Heart left ventricle (tissue), 13 donors: ENCODE measurements at regions not wholly inside any gene's neighbourhood (a gene's known extent, or its start where the extent isn't known, plus 50 kb on each side); places are given as distances from the start of the nearest gene placed in this dataset.

Source experiments
- POLR2A ChIP-seq, 2 donors: fragments of 450-650 bp; IDR thresholded peaks; one replicate each; pipeline ENCODE4 v1.6.1; 2017; ENCODE audit warnings: antibody characterized with exemption in 2 of 2, mild to moderate bottlenecking in 2 of 2, moderate library complexity in 2 of 2
- TF ChIP-seq, protein P1 (sequence below), 12 donors: fragments of 200-600 bp; sonication (generic) in 4 of 12; IDR thresholded peaks; one replicate each; pipeline versions ENCODE4 v1.5.0 to v1.8.0; 2018 to 2022; ENCODE audit warnings: antibody characterized with exemption in 12 of 12, mild to moderate bottlenecking in 5 of 12
- donor health status: ischemic (EF 13 %, LVEDD 7.1; RV severe dilation, severe dysfunction).
- donor health status: DM: no; HTN: yes; CAD: no.
- donor health status: DM: no; HTN: no; CAD: no.
- donor health status: ischemic (EF 25% LVEDD 6.9; RV normal size, moderate dysfunction).
- donor health status: ischemic (EF 25% LVEDD 5.7; RV mildly dilated, moderate dysfunction).
- donor health status: ischemic (EF 35%, LVEDD 5.7; RV mildly dilated, moderate dysfunction).
- donor health status: nonischemic (EF 11% LVEDD 7.7; RV severe dilation, severe dysfunction).
- donor health status: DM: yes; HTN: yes; CAD: no.
- donor health status: PGD.
- donor health status: ischemic (EF 29% LVEDD 5.4; RV normal size, mild dysfunction).
- donor health status: nonischemic (EF 23%, LVEDD 6.1; RV moderate dilation, normal function).

DNA sequence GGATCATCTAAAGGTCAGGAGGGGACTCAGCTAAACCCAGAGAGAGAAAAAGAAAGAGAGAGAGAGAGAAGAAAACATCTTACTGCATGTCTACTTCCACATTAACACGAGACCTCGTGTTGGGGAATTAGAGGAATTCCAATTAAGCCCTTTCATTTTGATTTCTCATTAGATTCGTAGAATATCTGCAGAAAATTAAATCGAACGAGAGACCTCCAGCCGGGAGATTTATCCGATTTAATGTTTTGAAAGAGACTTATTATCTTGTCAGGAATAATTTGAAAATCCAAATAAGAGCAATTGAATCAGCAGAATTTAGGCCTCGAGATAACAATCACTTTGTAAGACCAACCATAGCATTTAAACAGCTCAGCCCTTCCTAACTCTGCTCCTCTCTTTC, 175.6 kb downstream of the ABCC12 start:
- TF ChIP-seq POLR2A (IDR thresholded peaks at IDR 0.05) = no peak
- TF ChIP-seq, protein P1, sequence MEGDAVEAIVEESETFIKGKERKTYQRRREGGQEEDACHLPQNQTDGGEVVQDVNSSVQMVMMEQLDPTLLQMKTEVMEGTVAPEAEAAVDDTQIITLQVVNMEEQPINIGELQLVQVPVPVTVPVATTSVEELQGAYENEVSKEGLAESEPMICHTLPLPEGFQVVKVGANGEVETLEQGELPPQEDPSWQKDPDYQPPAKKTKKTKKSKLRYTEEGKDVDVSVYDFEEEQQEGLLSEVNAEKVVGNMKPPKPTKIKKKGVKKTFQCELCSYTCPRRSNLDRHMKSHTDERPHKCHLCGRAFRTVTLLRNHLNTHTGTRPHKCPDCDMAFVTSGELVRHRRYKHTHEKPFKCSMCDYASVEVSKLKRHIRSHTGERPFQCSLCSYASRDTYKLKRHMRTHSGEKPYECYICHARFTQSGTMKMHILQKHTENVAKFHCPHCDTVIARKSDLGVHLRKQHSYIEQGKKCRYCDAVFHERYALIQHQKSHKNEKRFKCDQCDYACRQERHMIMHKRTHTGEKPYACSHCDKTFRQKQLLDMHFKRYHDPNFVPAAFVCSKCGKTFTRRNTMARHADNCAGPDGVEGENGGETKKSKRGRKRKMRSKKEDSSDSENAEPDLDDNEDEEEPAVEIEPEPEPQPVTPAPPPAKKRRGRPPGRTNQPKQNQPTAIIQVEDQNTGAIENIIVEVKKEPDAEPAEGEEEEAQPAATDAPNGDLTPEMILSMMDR (IDR thresholded peaks at IDR 0.05) = no peak
